Stimulated activated CD4-positive, alpha-beta T cell treated with anti-CD3 and anti-CD28 coated beads, TNF-alpha, amount 100 ng/mL, for 1 hour (primary cell): ENCODE measurements at regions not wholly inside any gene's neighbourhood (a gene's known extent, or its start where the extent isn't known, plus 50 kb on each side); places are given as distances from the start of the nearest gene placed in this dataset.

Experiments used
- DNase-seq, 3 donors: peaks; one replicate each; pipeline ENCODE4 v3.0.0-alpha.2; 2020; ENCODE audit warnings: low read depth in 3 of 3, low spot score in 1 of 3

DNA sequence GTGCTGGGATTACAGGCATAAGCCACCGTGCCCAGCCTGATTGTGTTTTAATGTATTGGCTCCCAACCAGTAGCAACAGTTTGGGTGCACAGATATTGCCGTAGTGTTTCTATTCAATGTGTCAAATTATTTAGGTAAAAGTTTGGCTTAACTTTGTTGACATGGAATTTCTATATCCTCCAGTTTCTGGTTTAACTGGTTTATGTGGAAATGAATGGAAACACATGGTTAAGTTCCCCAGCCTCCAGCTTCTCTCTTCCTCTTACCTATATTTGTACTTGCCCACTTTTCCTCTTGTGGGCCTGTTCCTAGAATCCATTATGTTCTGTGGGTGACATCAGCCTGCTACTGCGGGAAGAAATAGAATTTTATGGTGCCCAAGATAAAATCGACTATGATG lies 53.9 kb upstream of the ESR1 start:
- no peak for DNase-seq

DNA sequence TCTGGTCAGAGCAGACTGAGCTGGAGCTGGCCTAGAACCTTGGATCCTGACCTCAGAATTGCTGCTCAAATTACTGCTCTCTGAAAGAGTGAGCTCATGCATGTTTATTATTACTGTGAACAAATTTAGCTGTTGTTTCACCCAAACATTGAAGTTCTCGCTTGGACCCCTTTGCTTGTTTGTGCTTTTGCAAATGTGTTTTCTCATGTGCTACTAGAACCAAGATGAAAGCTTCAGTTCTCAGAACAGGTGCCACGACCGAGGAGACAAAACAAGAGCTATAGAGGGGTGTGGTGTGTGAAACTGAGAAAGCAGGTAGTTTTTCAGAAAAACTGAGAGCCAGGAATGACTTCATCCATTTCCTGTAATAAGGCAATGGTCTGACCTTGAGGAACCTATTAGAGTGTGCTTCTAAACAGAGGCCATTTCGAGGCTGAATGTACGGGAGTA lies 50.0 kb upstream of the ESR1 start:
- no peak for DNase-seq
